Bronchial epithelial cell (primary cell): ENCODE measurements at regions not wholly inside any gene's neighbourhood (a gene's known extent, or its start where the extent isn't known, plus 50 kb on each side); places are given as distances from the start of the nearest gene placed in this dataset.

Experiments
- DNase-seq: peaks from one replicate; pipeline ENCODE4 v3.0.0-alpha.2; 2010; ENCODE audit warnings: low read depth
- FAIRE-seq: peaks from 2 replicates; lab custom pipeline; 2011; peaks lifted over from hg19 to GRCh38; lab: Jason Lieb, UNC
- H3K27me3 ChIP-seq: 2 replicates; pipeline ENCODE4 v1.5.1; 2011; ENCODE audit warnings: low read length; ENCODE audit not compliant: control insufficient read depth, insufficient read depth
- H3K36me3 ChIP-seq: 2 replicates; pipeline ENCODE4 v1.5.1; 2011; ENCODE audit warnings: low read length; ENCODE audit not compliant: control insufficient read depth, insufficient read depth
- H3K4me3 ChIP-seq: 2 replicates; pipeline ENCODE4 v1.5.1; 2011; ENCODE audit warnings: mild to moderate bottlenecking, low read depth, low read length, control low read depth
- TF ChIP-seq, protein P1 (sequence below): IDR thresholded peaks from 2 replicates; pipeline ENCODE4 v1.5.1; 2011; ENCODE audit warnings: mild to moderate bottlenecking, moderate library complexity, low read length, control low read depth, inconsistent platforms; ENCODE audit not compliant: insufficient read depth, severe bottlenecking

DNA sequence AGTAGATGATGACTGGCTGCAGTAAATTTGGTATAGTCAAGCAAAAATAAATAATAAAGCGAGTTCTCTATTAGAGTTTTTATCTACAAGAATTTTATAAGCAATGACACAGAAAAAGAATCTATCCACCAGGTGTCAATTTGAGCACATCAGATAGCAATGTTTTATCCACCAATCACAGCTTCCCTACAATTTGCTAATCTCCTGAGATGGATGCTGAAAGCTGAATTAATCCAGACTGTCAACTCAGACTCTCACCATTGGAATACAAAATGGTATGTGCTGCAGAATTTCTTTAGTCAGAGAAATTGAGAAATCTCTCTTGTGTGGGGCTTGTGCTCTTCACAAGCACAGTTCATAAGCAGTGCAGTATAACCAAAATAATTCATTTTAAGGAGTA lies 888.9 kb upstream of the GHITM start:
- Histone ChIP-seq H3K4me3 (no peak overlapping the region), H3K36me3 (no peaks in the 10 kb centered on the region), H3K27me3 (no peaks in the 10 kb centered on the region)
- TF ChIP-seq, protein P1, sequence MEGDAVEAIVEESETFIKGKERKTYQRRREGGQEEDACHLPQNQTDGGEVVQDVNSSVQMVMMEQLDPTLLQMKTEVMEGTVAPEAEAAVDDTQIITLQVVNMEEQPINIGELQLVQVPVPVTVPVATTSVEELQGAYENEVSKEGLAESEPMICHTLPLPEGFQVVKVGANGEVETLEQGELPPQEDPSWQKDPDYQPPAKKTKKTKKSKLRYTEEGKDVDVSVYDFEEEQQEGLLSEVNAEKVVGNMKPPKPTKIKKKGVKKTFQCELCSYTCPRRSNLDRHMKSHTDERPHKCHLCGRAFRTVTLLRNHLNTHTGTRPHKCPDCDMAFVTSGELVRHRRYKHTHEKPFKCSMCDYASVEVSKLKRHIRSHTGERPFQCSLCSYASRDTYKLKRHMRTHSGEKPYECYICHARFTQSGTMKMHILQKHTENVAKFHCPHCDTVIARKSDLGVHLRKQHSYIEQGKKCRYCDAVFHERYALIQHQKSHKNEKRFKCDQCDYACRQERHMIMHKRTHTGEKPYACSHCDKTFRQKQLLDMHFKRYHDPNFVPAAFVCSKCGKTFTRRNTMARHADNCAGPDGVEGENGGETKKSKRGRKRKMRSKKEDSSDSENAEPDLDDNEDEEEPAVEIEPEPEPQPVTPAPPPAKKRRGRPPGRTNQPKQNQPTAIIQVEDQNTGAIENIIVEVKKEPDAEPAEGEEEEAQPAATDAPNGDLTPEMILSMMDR = no peak
- no peak for FAIRE-seq
- no peak for DNase-seq

DNA sequence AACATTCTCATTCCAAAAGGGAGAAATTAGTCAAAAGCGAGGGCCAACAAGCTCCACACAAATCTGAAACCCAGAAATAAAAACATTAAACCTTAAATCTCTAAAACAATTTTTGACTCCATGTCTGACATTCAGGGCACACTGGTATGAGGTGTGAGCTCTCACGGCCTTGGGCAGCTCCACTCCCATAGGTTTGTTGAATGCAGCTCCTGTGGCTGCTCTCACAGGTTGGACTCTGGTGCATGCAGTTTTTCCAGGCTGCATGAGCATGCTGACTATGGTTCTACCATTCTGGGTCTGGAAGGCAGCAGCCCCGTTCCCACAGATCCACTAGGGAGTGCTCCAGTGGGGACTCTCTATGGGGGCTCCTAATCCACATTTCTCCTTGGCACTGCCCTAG lies 887.1 kb upstream of the GHITM start:
- DNase-seq (no peak), FAIRE-seq (no peak)
- TF ChIP-seq, protein P1 = no peak
- Histone ChIP-seq H3K4me3 (no peak overlapping the region), H3K27me3 (no peaks in the 10 kb centered on the region), H3K36me3 (no peaks in the 10 kb centered on the region)

DNA sequence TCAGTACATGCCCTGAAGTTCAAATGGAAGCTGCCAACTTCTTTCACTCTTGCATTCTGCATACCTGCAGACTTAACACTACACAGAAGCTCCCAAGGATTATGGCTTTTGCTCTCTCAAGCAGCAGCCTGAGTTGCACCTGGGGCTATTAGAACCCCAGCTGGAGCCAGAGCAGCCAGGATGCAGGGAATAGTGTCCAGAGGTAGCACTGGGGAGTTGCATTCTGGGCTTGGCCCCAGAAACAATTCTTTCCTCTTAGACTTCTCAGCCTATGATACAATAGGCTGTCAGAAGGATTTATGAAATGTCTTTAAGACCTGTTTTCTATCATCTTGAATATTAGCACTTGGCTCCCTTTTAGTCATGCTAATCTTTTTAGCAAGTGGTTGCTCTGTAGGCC lies 886.7 kb upstream of the GHITM start:
- TF ChIP-seq, protein P1 = no peak
- Histone ChIP-seq H3K36me3 (no peaks in the 10 kb centered on the region), H3K27me3 (no peaks in the 10 kb centered on the region), H3K4me3 (no peak overlapping the region)
- DNase-seq (no peak), FAIRE-seq (no peak)

DNA sequence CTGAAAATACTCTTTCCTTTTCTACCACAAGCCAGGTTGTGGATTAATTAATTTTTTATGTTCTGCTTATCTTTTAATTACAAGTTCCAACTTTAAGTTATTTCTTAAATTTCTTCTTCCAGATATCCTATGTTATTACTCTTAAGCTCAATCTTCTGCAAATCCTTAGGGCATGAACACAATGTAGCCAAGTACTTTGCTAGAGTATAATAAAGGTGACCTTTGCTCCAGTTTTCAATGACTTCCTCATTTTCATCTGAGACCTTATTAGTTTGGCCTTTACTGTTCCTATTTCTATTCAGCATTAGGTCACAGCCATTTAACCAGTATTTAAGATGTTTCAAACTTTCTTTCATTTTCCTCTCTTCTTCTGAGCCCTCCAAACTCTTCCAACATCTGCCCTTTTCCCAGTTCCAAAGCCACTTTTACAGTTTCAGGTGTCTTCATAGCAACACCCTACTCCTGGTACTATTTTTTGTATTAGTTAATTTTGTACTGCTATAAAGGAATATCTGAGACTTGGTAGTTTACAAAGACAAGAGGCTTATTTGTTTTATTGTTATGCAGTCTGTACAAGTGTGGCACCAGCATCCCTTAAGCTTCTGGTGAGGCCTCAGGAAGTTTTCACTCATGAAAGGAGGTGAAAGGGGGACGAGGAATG lies 886.2 kb upstream of the GHITM start:
- H3K36me3 ChIP-seq = no peaks in the 10 kb centered on the region
- no peak for DNase-seq
- no peaks in the 10 kb centered on the region for H3K27me3 ChIP-seq
- FAIRE-seq = no peak
- TF ChIP-seq, protein P1 = no peak
- no peak overlapping the region for H3K4me3 ChIP-seq

DNA sequence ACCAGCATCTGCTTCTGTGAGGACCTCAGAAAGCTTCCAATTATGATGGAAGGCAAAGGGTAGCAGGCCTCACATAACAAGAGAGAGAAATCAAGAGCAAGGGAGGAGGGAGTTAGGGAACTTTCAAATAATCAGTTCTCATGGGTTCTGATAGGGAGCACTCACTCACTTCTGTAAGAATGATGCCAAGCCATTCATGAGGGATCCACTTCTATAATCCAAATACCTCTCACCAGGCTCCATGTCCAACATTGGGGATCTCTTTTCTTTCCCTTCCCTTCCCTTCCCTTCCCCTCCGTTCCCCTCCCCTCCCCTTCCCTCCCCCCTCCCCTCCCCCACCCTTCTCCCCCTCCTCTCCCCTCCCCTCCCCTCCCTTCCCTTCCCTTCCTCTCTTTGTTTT lies 884.6 kb upstream of the GHITM start:
- DNase-seq = no peak
- Histone ChIP-seq H3K36me3 (no peaks in the 10 kb centered on the region), H3K27me3 (no peaks in the 10 kb centered on the region), H3K4me3 (no peak overlapping the region)
- FAIRE-seq = no peak
- TF ChIP-seq, protein P1 = no peak

DNA sequence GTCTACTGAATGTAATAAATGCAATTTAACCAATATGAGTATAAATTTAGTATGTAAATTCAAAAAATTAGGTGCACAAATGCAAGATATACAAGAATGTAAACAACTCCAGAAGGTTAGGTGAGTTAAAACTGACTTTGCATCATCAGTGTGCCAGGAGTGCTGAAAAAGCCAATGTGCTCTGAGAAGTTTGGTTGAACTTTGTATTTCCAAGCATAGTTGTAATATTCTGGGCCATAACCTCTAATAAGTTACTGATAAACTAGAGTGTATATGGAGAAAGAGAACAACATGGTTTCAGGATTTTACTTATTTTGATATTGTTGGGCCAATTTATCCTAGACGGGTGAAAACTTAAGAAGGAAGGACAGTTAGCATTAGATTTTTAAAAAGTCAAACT lies 876.9 kb upstream of the GHITM start:
- TF ChIP-seq, protein P1 = no peak
- Histone ChIP-seq H3K27me3 (no peaks in the 10 kb centered on the region), H3K36me3 (no peaks in the 10 kb centered on the region), H3K4me3 (no peak overlapping the region)
- FAIRE-seq = no peak
- no peak for DNase-seq
